ENCODE measurements at regions not wholly inside any gene's neighbourhood (a gene's known extent, or its start where the extent isn't known, plus 50 kb on each side); places are given as distances from the start of the nearest gene placed in this dataset.
"Not testable (repeated sequence)": the region's sequence is repeated elsewhere in the genome, so short reads cannot be mapped to it uniquely, and the experiment has no call there.

DNA sequence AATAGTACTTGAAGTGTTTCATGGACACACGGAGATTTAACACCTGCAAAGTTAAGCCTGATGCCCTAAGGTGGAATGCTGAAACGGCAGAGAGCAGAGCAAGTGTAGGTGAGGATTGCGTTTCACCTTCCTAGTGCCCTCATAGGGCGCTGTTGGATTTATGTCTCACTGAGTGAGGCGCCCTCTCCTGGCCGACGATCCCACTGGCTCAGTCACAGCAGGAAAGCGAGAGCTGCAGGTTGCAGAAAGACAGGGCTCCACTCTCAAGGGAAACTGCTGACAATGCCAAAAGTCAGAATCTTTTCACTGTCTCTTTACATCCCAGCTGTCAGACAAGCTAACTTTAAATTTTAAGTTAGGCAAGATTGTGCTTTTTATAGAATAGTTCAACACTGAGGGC lies 127.6 kb downstream of the POTEC start:
- H3K27me3 ChIP-seq (replicated peaks; ENCODE audit: control insufficient read depth, insufficient read depth, low read length); DNase-seq (ENCODE audit: extremely low read depth, insufficient read length); H3K36me3 ChIP-seq (ENCODE audit: control insufficient read depth, insufficient read depth, low read length); H3K4me3 ChIP-seq (replicated peaks; ENCODE audit: low read depth, low read length): not testable (repeated sequence)
- TF ChIP-seq, protein P1, sequence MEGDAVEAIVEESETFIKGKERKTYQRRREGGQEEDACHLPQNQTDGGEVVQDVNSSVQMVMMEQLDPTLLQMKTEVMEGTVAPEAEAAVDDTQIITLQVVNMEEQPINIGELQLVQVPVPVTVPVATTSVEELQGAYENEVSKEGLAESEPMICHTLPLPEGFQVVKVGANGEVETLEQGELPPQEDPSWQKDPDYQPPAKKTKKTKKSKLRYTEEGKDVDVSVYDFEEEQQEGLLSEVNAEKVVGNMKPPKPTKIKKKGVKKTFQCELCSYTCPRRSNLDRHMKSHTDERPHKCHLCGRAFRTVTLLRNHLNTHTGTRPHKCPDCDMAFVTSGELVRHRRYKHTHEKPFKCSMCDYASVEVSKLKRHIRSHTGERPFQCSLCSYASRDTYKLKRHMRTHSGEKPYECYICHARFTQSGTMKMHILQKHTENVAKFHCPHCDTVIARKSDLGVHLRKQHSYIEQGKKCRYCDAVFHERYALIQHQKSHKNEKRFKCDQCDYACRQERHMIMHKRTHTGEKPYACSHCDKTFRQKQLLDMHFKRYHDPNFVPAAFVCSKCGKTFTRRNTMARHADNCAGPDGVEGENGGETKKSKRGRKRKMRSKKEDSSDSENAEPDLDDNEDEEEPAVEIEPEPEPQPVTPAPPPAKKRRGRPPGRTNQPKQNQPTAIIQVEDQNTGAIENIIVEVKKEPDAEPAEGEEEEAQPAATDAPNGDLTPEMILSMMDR (IDR thresholded peaks at IDR 0.05; ENCODE audit: insufficient read depth, low read length, poor library complexity, severe bottlenecking) = peak; percentile 55

DNA sequence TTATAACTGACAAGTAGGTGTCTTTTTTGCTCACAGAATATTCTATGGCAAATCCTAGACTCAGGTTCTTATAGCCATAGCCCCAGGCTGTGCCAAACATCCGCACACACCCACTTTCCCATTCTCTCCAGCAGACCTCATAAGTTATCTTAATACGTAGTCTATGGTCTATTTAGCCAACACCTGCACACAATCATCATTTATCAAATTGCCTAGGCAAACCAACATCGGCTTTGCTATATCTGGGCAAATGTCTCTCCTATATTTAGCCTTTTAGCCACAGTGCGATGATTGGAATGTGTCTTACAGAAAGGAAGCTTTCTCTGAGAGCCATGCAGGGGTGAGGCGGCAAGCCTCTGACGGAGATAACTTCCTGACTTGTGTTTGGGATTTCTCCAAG lies 128.0 kb downstream of the POTEC start:
- H3K36me3 ChIP-seq (ENCODE audit: control insufficient read depth, insufficient read depth, low read length); H3K4me3 ChIP-seq (replicated peaks; ENCODE audit: low read depth, low read length); H3K27me3 ChIP-seq (replicated peaks; ENCODE audit: control insufficient read depth, insufficient read depth, low read length); DNase-seq (ENCODE audit: extremely low read depth, insufficient read length): not testable (repeated sequence)

DNA sequence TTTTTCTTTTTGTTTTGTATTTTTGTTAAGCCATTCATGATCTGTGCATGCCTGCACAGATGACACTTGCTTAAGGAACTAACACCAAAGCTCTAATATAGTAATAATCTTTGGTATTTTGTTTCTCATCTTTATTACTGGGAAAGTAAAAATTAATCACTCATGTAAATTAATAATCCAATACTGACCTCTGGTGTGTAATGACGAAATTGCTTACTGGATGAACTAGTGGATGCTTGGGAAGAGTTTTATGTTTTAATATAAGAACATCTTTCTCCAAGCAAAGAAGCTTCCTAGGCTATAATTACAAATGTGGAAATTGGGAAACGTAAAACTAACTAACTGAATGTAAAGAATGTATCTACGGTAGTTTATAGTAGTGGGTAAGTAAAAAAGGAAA lies 147.9 kb downstream of the POTEC start:
- H3K27me3 ChIP-seq (replicated peaks; ENCODE audit: control insufficient read depth, insufficient read depth, low read length); H3K36me3 ChIP-seq (ENCODE audit: control insufficient read depth, insufficient read depth, low read length); DNase-seq (ENCODE audit: extremely low read depth, insufficient read length); H3K4me3 ChIP-seq (replicated peaks; ENCODE audit: low read depth, low read length): not testable (repeated sequence)

DNA sequence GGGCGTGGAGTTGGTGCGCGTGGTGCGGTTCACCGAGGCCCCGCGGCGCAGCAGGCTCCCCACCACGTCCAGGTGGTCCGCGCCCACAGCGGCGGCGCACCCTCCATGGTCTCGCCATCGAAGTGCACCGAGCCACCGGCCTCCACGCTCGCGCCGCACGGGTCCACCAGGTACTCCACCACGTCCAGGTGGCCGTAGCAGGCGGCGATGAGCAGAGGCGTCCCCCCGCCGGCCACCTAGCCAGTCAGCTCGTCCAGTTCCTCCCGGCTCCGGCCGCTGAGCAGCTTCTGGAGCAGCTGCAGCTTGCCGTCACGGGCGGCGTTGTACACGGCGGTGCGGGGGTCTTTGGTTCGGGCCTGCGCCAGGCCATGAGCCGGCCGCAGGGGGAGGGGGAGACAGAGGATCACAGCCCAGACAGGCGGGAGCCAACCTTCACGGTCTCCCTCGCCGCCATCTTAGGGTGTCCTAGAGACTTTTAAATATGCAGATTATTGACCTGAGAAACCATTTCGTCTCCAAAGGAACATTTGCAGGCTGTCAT lies 149.8 kb downstream of the POTEC start:
- not testable (repeated sequence) for H3K4me3 ChIP-seq (replicated peaks; ENCODE audit: low read depth, low read length); DNase-seq (ENCODE audit: extremely low read depth, insufficient read length); H3K27me3 ChIP-seq (replicated peaks; ENCODE audit: control insufficient read depth, insufficient read depth, low read length); H3K36me3 ChIP-seq (ENCODE audit: control insufficient read depth, insufficient read depth, low read length)

DNA sequence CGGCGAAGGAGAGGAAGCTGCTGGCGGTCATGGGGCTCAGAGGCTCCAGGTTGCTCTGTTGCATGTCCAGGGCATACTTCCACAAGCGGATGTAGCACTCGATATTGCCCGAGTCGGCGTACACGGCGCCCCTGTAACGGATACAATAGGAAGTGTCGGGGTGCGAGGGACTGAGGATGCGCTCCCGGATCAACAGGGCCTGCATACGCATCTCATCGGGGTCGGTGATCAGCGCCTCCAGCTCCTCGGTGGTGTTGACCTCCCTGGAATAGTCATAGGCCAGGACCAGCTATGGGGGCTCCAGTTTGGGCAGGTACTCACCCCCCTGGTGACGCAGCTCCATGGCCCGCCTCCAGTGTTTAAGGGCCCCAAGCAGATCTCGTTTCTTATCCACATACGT lies 150.8 kb downstream of the POTEC start:
- not testable (repeated sequence) for H3K4me3 ChIP-seq (replicated peaks; ENCODE audit: low read depth, low read length); H3K36me3 ChIP-seq (ENCODE audit: control insufficient read depth, insufficient read depth, low read length); DNase-seq (ENCODE audit: extremely low read depth, insufficient read length); H3K27me3 ChIP-seq (replicated peaks; ENCODE audit: control insufficient read depth, insufficient read depth, low read length)

DNA sequence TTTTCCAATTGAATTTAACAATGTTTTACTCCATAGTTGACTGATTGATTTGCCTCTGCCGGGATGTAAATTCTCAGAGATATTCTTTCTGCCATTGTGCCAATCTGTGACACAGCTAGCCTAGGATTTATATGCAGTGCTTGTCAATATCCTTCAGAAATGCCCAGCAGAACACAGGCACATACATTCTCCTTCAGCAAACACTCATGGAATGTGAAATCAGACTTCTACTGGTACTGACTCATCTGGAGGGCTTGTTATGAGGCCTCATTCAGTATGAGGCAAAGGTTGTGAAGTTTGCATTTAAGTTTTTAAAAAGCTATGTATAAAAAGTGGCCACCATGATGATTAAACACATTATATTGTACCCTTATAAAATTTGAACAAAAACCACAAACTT lies 158.4 kb downstream of the POTEC start:
- H3K4me3 ChIP-seq (replicated peaks; ENCODE audit: low read depth, low read length); H3K27me3 ChIP-seq (replicated peaks; ENCODE audit: control insufficient read depth, insufficient read depth, low read length); H3K36me3 ChIP-seq (ENCODE audit: control insufficient read depth, insufficient read depth, low read length); DNase-seq (ENCODE audit: extremely low read depth, insufficient read length): not testable (repeated sequence)

DNA sequence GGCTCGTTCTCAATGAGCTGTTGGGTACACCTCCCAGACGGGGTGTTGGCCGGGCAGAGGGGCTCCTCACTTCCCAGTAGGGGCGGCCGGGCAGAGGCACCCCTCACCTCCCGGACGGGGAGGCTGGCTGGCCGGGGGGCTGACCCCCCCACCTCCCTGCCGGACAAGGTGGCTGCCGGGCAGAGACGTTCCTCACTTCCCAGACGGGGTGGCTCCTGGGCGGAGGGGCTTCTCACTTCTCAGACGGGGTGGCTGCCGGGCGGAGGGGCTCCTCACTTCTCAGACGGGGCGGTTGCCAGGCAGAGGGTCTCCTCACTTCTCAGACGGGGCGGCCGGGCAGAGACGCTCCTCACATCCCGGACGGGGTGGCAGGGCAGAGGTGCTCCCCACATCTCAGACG lies 160.7 kb downstream of the POTEC start:
- H3K4me3 ChIP-seq (replicated peaks; ENCODE audit: low read depth, low read length); H3K36me3 ChIP-seq (ENCODE audit: control insufficient read depth, insufficient read depth, low read length); DNase-seq (ENCODE audit: extremely low read depth, insufficient read length); H3K27me3 ChIP-seq (replicated peaks; ENCODE audit: control insufficient read depth, insufficient read depth, low read length): not testable (repeated sequence)

DNA sequence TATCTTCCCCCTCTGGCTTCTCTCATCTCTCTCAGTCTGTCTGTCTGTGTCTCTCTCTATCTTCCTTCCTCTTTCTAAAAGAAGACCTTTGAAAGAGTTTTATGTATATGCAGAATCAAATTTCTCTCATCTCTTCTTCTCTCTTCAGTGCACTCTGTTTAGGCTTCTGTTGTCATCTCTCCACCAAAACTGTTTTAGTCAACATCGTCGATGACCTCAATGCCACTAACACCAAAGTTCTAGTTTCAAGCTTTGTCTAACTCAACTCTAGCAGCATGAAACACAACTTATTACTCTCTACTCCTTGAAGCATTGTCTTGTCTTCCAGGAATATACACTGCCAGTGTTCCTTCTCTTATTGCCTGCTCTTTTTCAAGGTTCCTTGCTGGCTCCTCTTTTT lies 163.9 kb downstream of the POTEC start:
- H3K27me3 ChIP-seq (replicated peaks; ENCODE audit: control insufficient read depth, insufficient read depth, low read length); H3K4me3 ChIP-seq (replicated peaks; ENCODE audit: low read depth, low read length); H3K36me3 ChIP-seq (ENCODE audit: control insufficient read depth, insufficient read depth, low read length); DNase-seq (ENCODE audit: extremely low read depth, insufficient read length): not testable (repeated sequence)

DNA sequence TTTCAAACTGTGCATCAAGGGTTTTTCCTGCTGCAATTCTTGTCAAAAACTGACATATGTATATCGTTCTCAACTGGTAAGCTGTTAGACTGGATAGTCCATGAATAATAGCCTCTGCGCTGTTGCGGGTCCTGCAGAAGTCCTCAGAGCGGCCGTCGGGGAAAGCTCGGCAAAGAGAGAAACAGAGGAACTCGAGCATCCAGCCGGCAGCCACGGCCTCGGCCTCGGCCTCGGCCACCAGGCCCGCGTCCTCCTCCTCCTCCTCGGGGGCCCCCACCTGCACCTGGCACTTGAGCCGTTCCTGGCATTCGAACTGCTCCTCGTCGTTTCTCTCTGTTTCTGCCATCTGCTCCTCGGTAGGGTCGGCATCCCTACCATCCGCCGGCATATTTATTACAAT lies 165.0 kb downstream of the POTEC start:
- not testable (repeated sequence) for H3K4me3 ChIP-seq (replicated peaks; ENCODE audit: low read depth, low read length); H3K36me3 ChIP-seq (ENCODE audit: control insufficient read depth, insufficient read depth, low read length); H3K27me3 ChIP-seq (replicated peaks; ENCODE audit: control insufficient read depth, insufficient read depth, low read length); DNase-seq (ENCODE audit: extremely low read depth, insufficient read length)

DNA sequence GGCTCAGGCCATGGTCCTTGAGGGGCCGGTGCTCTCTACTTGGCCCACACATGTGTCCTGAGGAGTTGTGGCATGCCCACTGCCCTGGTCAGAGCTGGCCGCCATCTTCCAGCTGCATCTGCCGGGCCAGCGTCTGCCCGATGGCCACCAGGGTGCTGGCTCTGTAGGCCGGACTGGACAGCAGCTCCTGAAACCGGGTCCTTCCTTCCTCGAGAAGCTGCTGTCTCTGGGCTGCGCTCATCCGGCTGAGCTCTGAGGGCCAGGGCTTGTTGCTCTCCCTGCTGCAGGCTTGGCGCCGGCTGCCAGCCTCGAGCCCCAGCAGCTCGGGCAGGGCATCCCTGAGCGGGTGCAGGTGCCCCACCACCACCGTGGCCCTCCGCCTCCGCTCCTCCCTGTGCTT lies 182.1 kb downstream of the POTEC start:
- DNase-seq (ENCODE audit: extremely low read depth, insufficient read length); H3K4me3 ChIP-seq (replicated peaks; ENCODE audit: low read depth, low read length); H3K36me3 ChIP-seq (ENCODE audit: control insufficient read depth, insufficient read depth, low read length); H3K27me3 ChIP-seq (replicated peaks; ENCODE audit: control insufficient read depth, insufficient read depth, low read length): not testable (repeated sequence)

DNA sequence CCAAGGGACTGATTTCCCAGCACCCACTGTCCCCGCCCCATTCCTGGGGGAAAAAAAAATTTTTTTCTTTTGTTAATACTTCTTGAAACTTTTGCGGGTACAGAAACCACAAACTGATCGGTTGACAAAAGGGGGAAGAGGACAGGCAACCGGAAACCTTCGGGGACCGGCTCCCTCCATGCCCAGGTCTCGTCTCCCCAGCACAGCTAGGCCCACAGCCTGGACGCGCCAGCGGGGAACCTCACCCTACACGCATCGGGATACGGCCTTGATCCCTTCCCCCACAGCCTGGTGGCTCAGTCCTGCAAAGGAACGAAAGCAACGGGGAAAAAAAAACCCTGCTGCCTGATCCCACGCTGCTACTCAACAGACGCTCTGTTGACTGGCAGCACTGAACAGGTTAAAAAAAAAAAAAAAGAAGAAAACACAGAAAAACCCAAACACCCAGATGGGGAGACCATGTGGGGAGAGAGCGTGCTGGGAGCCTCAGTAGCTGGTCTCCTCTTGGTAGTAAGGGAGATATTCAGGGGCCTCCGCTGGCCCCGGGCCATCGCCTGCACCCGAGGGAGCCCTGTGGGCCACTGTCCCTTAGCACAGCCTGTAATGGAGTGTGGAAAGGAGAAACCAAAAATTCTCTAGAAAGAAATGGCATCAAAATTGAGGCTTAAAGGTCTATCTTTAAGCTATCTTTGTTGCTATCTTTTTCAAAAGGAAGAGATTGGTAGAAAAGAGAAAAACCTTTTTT lies 185.7 kb downstream of the POTEC start:
- not testable (repeated sequence) for H3K36me3 ChIP-seq (ENCODE audit: control insufficient read depth, insufficient read depth, low read length); H3K27me3 ChIP-seq (replicated peaks; ENCODE audit: control insufficient read depth, insufficient read depth, low read length); DNase-seq (ENCODE audit: extremely low read depth, insufficient read length); H3K4me3 ChIP-seq (replicated peaks; ENCODE audit: low read depth, low read length)

DNA sequence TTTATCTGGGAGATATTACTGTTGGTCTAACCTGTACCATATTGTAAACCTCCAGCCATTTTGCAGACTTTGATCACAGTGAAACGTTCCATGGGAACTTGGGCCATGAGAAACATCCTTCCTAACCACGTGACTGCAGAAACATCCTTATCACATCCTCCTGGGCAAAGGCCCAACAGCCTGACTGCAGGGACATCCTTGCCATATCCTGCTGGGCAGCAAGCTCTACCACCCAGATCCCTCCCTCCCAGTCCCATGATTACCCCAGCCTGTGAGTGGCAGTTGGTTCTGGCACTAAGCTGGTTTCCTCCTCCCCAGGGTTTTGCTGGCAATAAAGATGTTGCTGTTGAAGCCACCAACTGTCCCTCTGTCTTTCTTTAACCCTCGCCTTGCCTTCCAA lies 201.2 kb downstream of the POTEC start:
- H3K27me3 ChIP-seq (replicated peaks; ENCODE audit: control insufficient read depth, insufficient read depth, low read length); H3K4me3 ChIP-seq (replicated peaks; ENCODE audit: low read depth, low read length); H3K36me3 ChIP-seq (ENCODE audit: control insufficient read depth, insufficient read depth, low read length); DNase-seq (ENCODE audit: extremely low read depth, insufficient read length): not testable (repeated sequence)

DNA sequence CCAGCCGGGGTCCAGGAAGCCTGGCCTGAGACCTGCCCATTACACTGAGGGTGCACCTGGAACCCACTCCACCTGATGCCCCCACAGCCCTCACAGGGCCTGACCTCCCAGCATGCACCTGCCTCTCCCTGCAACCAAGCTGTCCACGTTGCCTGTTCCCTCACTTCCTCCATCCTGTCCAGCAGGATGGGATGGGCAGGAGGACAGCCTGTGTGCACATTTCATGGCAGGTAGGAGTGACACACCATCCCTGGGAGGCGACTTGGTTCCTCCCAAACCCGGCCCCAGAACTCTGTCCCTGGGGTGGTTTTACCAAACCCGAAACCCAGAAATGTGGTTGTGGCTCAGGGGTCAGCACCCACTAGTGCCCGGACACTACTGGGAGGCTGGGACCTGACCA lies 203.8 kb upstream of the ZNF519 start:
- H3K27me3 ChIP-seq (replicated peaks; ENCODE audit: control insufficient read depth, insufficient read depth, low read length); H3K36me3 ChIP-seq (ENCODE audit: control insufficient read depth, insufficient read depth, low read length); H3K4me3 ChIP-seq (replicated peaks; ENCODE audit: low read depth, low read length); DNase-seq (ENCODE audit: extremely low read depth, insufficient read length): not testable (repeated sequence)

DNA sequence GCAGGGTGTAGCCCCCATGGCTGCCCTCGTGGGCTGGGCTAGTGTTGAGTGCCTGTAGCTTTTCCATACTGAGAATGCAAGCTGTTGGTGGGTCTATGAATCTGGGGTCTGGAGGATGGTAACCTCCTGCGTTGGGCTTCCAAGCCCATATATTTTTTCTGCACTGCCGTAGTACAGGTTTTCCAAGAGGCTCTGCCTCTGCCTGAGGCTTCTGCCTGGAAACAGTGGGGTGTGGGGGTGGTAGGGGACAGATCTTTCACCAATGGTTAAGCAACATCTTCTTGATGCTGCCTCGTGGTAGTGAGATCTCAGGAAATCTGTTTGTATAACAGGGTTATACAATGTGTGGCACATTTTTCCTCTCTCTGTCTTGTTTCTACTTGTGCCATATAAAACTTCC lies 189.0 kb upstream of the ZNF519 start:
- H3K36me3 ChIP-seq (ENCODE audit: control insufficient read depth, insufficient read depth, low read length); DNase-seq (ENCODE audit: extremely low read depth, insufficient read length); H3K4me3 ChIP-seq (replicated peaks; ENCODE audit: low read depth, low read length); H3K27me3 ChIP-seq (replicated peaks; ENCODE audit: control insufficient read depth, insufficient read depth, low read length): not testable (repeated sequence)

Data from GM06990 (cell line).